PC-9 (cell line): ENCODE measurements at regions not wholly inside any gene's neighbourhood (a gene's known extent, or its start where the extent isn't known, plus 50 kb on each side); places are given as distances from the start of the nearest gene placed in this dataset.

Source experiments
- BruUV-seq: library from RNA; stranded (reverse); fragments of 400-500 nt; replicated peaks from 2 replicates; lab custom pipeline; 2021; lab: Mats Ljungman, UMichigan
- CTCF ChIA-PET: fragments of 300-600 bp; sonication (Branson Sonifier 250); formaldehyde crosslinking; loops from one replicate; lab custom pipeline; 2022; ENCODE audit warnings: antibody characterized with exemption; lab: Charles Lee
- POLR2A ChIA-PET: fragments of 300-600 bp; sonication (Branson Sonifier 250); formaldehyde crosslinking; loops from one replicate; lab custom pipeline; 2022; ENCODE audit warnings: antibody characterized with exemption; ENCODE audit not compliant: unreplicated experiment; lab: Charles Lee
- DNase-seq, 2 experiments: peaks; one replicate each; pipeline versions ENCODE4 v3.0.0 to v3.0.0-alpha.2; 2015 to 2022; ENCODE audit warnings: mixed read lengths in 1 of 2
- H2AFZ ChIP-seq: fragments of 200-600 bp; sonication (generic); 2 replicates; pipeline ENCODE4 v1.8.1; 2017; ENCODE audit warnings: antibody characterized with exemption
- H3F3A ChIP-seq: fragments of 200-600 bp; sonication (generic); 2 replicates; pipeline ENCODE4 v1.8.1; 2017; ENCODE audit warnings: antibody characterized with exemption, mild to moderate bottlenecking, low read depth; ENCODE audit not compliant: insufficient read depth
- H3K27ac ChIP-seq: fragments of 200-600 bp; sonication (generic); 2 replicates; pipeline ENCODE4 v1.6.1; 2016; ENCODE audit warnings: mixed run types
- H3K27me3 ChIP-seq: fragments of 200-600 bp; sonication (generic); 2 replicates; pipeline ENCODE4 v1.6.1; 2016; ENCODE audit warnings: low read depth, mixed run types; ENCODE audit not compliant: insufficient read depth
- H3K36me3 ChIP-seq: fragments of 200-600 bp; sonication (generic); 2 replicates; pipeline ENCODE4 v1.6.1; 2016; ENCODE audit warnings: low read depth, mixed run types
- H3K4me1 ChIP-seq: fragments of 200-600 bp; sonication (generic); replicated peaks from 2 replicates; pipeline ENCODE4 v1.6.1; 2016; ENCODE audit warnings: mixed run types; ENCODE audit not compliant: insufficient read depth
- H3K4me2 ChIP-seq: fragments of 200-600 bp; sonication (generic); 2 replicates; pipeline ENCODE4 v1.6.1; 2017; ENCODE audit warnings: mixed run types
- H3K4me3 ChIP-seq: fragments of 200-600 bp; sonication (generic); 2 replicates; pipeline ENCODE4 v1.6.1; 2016; ENCODE audit warnings: mixed run types
- H3K79me2 ChIP-seq: fragments of 200-600 bp; sonication (generic); 2 replicates; pipeline ENCODE4 v1.6.1; 2017; ENCODE audit warnings: low read depth, mixed run types
- H3K9me2 ChIP-seq: fragments of 200-600 bp; sonication (generic); 2 replicates; pipeline ENCODE4 v1.8.1; 2017; ENCODE audit warnings: mild to moderate bottlenecking; ENCODE audit not compliant: insufficient read depth
- H3K9me3 ChIP-seq: fragments of 200-600 bp; sonication (generic); 2 replicates; pipeline ENCODE4 v1.8.1; 2016; ENCODE audit warnings: low read depth; ENCODE audit not compliant: insufficient read depth
- H4K20me1 ChIP-seq: fragments of 200-600 bp; sonication (generic); 2 replicates; pipeline ENCODE4 v1.8.1; 2017; ENCODE audit not compliant: insufficient read depth
- CTCF ChIP-seq: fragments of 200-600 bp; sonication (generic); conservative IDR thresholded peaks from 2 replicates; pipeline ENCODE4 v1.6.1; 2017; ENCODE audit warnings: mixed run types, antibody characterized with exemption, mild to moderate bottlenecking, moderate library complexity
- EZH2 ChIP-seq: fragments of 200-600 bp; sonication (generic); IDR thresholded peaks from 2 replicates; pipeline ENCODE4 v1.8.0; 2017; ENCODE audit warnings: antibody characterized with exemption, low read depth
- intact Hi-C: fragments of 100-400 bp; cut with micrococcal nuclease; formaldehyde crosslinking; loops from one replicate; pipeline ENCODE4 v1.10.0; 2022; ENCODE audit not compliant: unreplicated experiment

- H3F3A ChIP-seq: no peaks in the 10 kb centered on the region
- H3K27ac ChIP-seq: no peak overlapping the region
- no peak overlapping the region for H3K4me2 ChIP-seq
- H3K79me2 ChIP-seq: no peaks in the 10 kb centered on the region
- no peaks in the 10 kb centered on the region for H3K4me1 ChIP-seq
- no peaks in the 10 kb centered on the region for H3K27me3 ChIP-seq
- H3K9me3 ChIP-seq: no peaks in the 10 kb centered on the region
- TF ChIP-seq CTCF: no peak
- no peak for TF ChIP-seq EZH2
- no peaks in the 10 kb centered on the region for H4K20me1 ChIP-seq
- ChIA-PET CTCF (no interaction called here), POLR2A (no interaction called here)
- no TSS peak for BruUV-seq
- no peak for DNase-seq
- intact Hi-C loops: no loop called here
- H2AFZ ChIP-seq: no peak overlapping the region
- H3K36me3 ChIP-seq: no peaks in the 10 kb centered on the region
- no peaks in the 10 kb centered on the region for H3K9me2 ChIP-seq
- no peak overlapping the region for H3K4me3 ChIP-seq
These were observed 200.9 kb downstream of the MAD2L1 start for GRCh38 chr4:119865789-119866188.

- Histone ChIP-seq H4K20me1 (no peaks in the 10 kb centered on the region), H3K79me2 (no peaks in the 10 kb centered on the region), H3K36me3 (no peaks in the 10 kb centered on the region), H3K4me1 (no peaks in the 10 kb centered on the region), H3K9me3 (no peaks in the 10 kb centered on the region), H3K4me3 (no peak overlapping the region), H3K4me2 (no peak overlapping the region), H3K27me3 (no peaks in the 10 kb centered on the region), H3K27ac (no peak overlapping the region), H3F3A (no peaks in the 10 kb centered on the region), H2AFZ (no peak overlapping the region), H3K9me2 (no peaks in the 10 kb centered on the region)
- POLR2A ChIA-PET: no interaction called here
- DNase-seq: no peak
- no TSS peak for BruUV-seq
- intact Hi-C loops: no loop called here
- TF ChIP-seq EZH2 (no peak), CTCF (no peak)
- CTCF ChIA-PET: no interaction called here
These were observed 201.3 kb downstream of the MAD2L1 start for GRCh38 chr4:119865389-119865788.

- no peaks in the 10 kb centered on the region for H3F3A ChIP-seq
- H3K27ac ChIP-seq: no peak overlapping the region
- H3K9me3 ChIP-seq: no peaks in the 10 kb centered on the region
- TF ChIP-seq EZH2: no peak
- TF ChIP-seq CTCF: no peak
- H2AFZ ChIP-seq: no peak overlapping the region
- no peaks in the 10 kb centered on the region for H3K9me2 ChIP-seq
- no peaks in the 10 kb centered on the region for H3K79me2 ChIP-seq
- H3K27me3 ChIP-seq: no peaks in the 10 kb centered on the region
- ChIA-PET CTCF (no interaction called here), POLR2A (no interaction called here)
- H3K4me3 ChIP-seq: no peak overlapping the region
- H3K36me3 ChIP-seq: no peaks in the 10 kb centered on the region
- DNase-seq: no peak
- BruUV-seq: no TSS peak
- H3K4me2 ChIP-seq: no peak overlapping the region
- no peaks in the 10 kb centered on the region for H4K20me1 ChIP-seq
- H3K4me1 ChIP-seq: no peaks in the 10 kb centered on the region
- intact Hi-C loops: no loop called here
These were observed 204.9 kb downstream of the MAD2L1 start for GRCh38 chr4:119861731-119862130.
